Kidney (tissue), 13 donors: ENCODE measurements at regions not wholly inside any gene's neighbourhood (a gene's known extent, or its start where the extent isn't known, plus 50 kb on each side); places are given as distances from the start of the nearest gene placed in this dataset.

Source experiments
- DNase-seq, 5 donors: peaks; one replicate each; pipeline ENCODE4 v3.0.0-alpha.2; 2013 to 2020
- FAIRE-seq: peaks from 2 replicates; lab custom pipeline; 2012; peaks lifted over from hg19 to GRCh38; lab: Jason Lieb, UNC
- H3K27ac ChIP-seq, 2 donors: one replicate each; pipeline ENCODE4 v1.7.0; 2013; ENCODE audit warnings: low read depth in 2 of 2, low read length in 2 of 2, inconsistent platforms in 1 of 2
- H3K27me3 ChIP-seq: one replicate; pipeline ENCODE4 v1.7.1; 2013; ENCODE audit warnings: low read length, inconsistent platforms; ENCODE audit not compliant: control insufficient read depth, insufficient read depth
- H3K36me3 ChIP-seq, 3 donors: one replicate each; pipeline versions ENCODE4 v1.7.0 to v1.7.1; 2013; ENCODE audit warnings: low read length in 3 of 3, control low read depth in 1 of 3, inconsistent platforms in 1 of 3; ENCODE audit not compliant: insufficient read depth in 3 of 3, control insufficient read depth in 2 of 3
- H3K4me1 ChIP-seq, 3 donors: one replicate each; pipeline versions ENCODE4 v1.7.0 to v1.7.1; 2013; ENCODE audit warnings: low read length in 3 of 3, inconsistent platforms in 1 of 3, low read depth in 1 of 3; ENCODE audit not compliant: control insufficient read depth in 2 of 3, insufficient read depth in 2 of 3
- H3K4me3 ChIP-seq, 3 donors: one replicate each; pipeline versions ENCODE4 v1.7.0 to v1.8.1; 2013; ENCODE audit warnings: low read length in 3 of 3, control low read depth in 1 of 3, inconsistent platforms in 1 of 3
- H3K9ac ChIP-seq, 3 donors: one replicate each; pipeline versions ENCODE4 v1.7.0 to v1.7.1; 2013; ENCODE audit warnings: low read length in 3 of 3, control low read depth in 1 of 3, inconsistent platforms in 1 of 3
- H3K9me3 ChIP-seq, 3 donors: one replicate each; pipeline versions ENCODE4 v1.7.0 to v1.7.1; 2013; ENCODE audit warnings: low read length in 3 of 3, control low read depth in 1 of 3, inconsistent platforms in 1 of 3; ENCODE audit not compliant: control insufficient read depth in 2 of 3, insufficient read depth in 1 of 3
- CTCF ChIP-seq: IDR thresholded peaks from 3 replicates; pipeline ENCODE4 v1.5.1; 2012; ENCODE audit warnings: mild to moderate bottlenecking, moderate library complexity, borderline replicate concordance; ENCODE audit not compliant: insufficient read depth; ENCODE audit errors: extremely low read depth
- intact Hi-C: fragments of 100-400 bp; cut with DNase I; formaldehyde crosslinking; loops from one replicate; pipeline ENCODE4 v1.11.1; 2022
- donor health status: control.
- donor health status: control.
- donor health status: control.
- donor health status: control.
- donor health status: control.
- donor health status: DM: yes; HTN: yes; CAD: no.
- donor health status: Normal renal cell carcinoma (clear cell type).

- H3K27me3 ChIP-seq, result no peaks in the 10 kb centered on the region
- H3K27ac ChIP-seq, result no peak overlapping the region
- H3K9ac ChIP-seq, result no peak overlapping the region
- no peak for FAIRE-seq
- no peak overlapping the region for H3K4me3 ChIP-seq
- TF ChIP-seq CTCF, result no peak
- intact Hi-C loops, result no loop called here
- no peaks in the 10 kb centered on the region for H3K36me3 ChIP-seq
- no peak for DNase-seq
- H3K4me1 ChIP-seq, result peaks cover 0 to 3% (median 0%) of the 10 kb centered on the region in 3 donors
- no peaks in the 10 kb centered on the region for H3K9me3 ChIP-seq
These were observed 107.3 kb upstream of the GLI3 start for GRCh38 chr7:42344198-42344755.

- H3K9me3 ChIP-seq, result no peaks in the 10 kb centered on the region
- intact Hi-C loops, result no loop called here
- no peaks in the 10 kb centered on the region for H3K36me3 ChIP-seq
- H3K9ac ChIP-seq, result no peak overlapping the region
- TF ChIP-seq CTCF, result no peak
- H3K27me3 ChIP-seq, result no peaks in the 10 kb centered on the region
- FAIRE-seq (no peak), DNase-seq (peak in 1 of 5 donors; percentile 34)
- H3K4me3 ChIP-seq, result no peak overlapping the region
- H3K4me1 ChIP-seq, result peaks cover 0 to 3% (median 0%) of the 10 kb centered on the region in 3 donors
- H3K27ac ChIP-seq, result no peak overlapping the region
These were observed 105.4 kb upstream of the GLI3 start for GRCh38 chr7:42342381-42342780.

- H3K4me1 ChIP-seq, result peaks cover 0 to 3% (median 0%) of the 10 kb centered on the region in 3 donors
- intact Hi-C loops, result no loop called here
- no peak overlapping the region for H3K4me3 ChIP-seq
- no peaks in the 10 kb centered on the region for H3K36me3 ChIP-seq
- DNase-seq (peak in 3 of 5 donors; percentile 15 to 69 (median 29)), FAIRE-seq (no peak)
- H3K9me3 ChIP-seq, result no peaks in the 10 kb centered on the region
- no peak overlapping the region for H3K9ac ChIP-seq
- no peaks in the 10 kb centered on the region for H3K27me3 ChIP-seq
- TF ChIP-seq CTCF, result no peak
- H3K27ac ChIP-seq, result no peak overlapping the region
These were observed 103.4 kb upstream of the GLI3 start for GRCh38 chr7:42340436-42340835.
